GM18858 (cell line): ENCODE measurements at regions not wholly inside any gene's neighbourhood (a gene's known extent, or its start where the extent isn't known, plus 50 kb on each side); places are given as distances from the start of the nearest gene placed in this dataset.

Source experiments
- ATAC-seq: cut with Tn5 transposase; IDR thresholded peaks from one replicate; pipeline ENCODE4 v1.9.1; 2021; ENCODE audit not compliant: unreplicated experiment

- ATAC-seq = no peak
Measured at GRCh38 chr2:5950736-5951135, 258.6 kb downstream of the SOX11 start.

GRCh38 chr2:5951471-5951870 is 259.3 kb downstream of the SOX11 start:
- ATAC-seq = no peak

DNA sequence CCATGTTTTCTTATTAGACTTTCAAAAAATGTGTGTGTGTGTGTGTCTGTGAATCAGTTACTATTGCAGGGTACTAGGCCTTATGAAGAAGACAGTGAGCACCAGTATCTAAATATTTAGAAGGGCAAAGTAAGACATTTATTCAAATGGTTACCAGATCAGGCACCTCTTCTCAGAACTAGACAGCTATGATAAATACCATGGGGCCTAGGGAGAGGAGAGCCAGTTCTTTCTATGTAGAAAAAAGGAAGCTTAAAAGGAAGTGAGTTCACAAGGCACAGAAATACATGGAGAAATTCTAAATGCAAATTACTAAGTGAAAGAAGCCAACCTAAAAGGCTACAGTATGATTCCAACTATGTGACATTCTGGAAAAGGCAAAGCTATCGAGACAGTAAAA is 261.3 kb downstream of the SOX11 start:
- no peak for ATAC-seq

- ATAC-seq = no peak
Measured at GRCh38 chr2:5954509-5954908, 262.3 kb downstream of the SOX11 start.

GRCh38 chr2:5955921-5956320 is 263.7 kb downstream of the SOX11 start:
- no peak for ATAC-seq

- no peak for ATAC-seq
Measured at GRCh38 chr2:5959836-5960820, 267.9 kb downstream of the SOX11 start.

GRCh38 chr2:5967506-5967905 is 275.3 kb downstream of the SOX11 start:
- ATAC-seq = no peak

DNA sequence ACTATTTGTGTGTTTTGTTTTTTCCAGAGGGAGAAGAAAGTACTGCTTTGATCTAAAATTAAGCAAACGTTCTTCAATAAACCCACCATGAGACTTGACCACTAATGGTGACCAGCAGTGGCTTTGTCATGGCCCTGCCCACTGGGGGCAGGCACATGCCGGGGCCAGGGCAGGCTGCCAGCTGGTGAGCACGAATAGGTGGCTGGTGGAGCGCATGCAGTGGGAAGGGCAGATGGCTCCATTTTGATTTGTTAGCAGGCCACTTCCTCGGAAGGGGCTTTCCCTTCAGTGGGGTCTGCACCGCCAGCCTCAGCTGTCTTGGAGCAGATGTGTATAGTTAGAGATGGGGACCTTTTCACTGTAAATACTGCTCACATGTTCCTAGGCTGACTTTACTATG is 277.1 kb downstream of the SOX11 start:
- no peak for ATAC-seq

- ATAC-seq = no peak
Measured at GRCh38 chr2:5970347-5970746, 278.2 kb downstream of the SOX11 start.

DNA sequence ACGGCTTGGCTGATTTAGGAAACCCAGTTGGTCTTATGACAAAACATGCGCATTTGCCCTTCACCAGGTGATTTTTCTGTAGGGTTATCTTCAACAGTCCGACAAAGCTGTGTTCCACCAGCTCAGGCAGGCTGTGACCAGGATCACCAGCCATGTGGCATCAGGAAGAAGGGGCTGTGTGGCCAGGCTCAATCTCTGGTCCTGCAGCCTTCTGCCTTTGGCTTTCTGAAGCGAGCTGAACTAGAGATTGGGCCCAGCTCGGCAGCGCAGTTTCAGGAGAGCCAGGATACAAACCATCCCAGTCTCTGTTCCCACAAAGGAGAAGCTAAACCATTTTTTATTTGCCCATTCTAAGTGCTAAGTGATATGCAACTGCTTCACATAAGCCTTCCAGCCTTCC is 282.3 kb downstream of the SOX11 start:
- no peak for ATAC-seq

GRCh38 chr2:5975401-5975800 is 283.2 kb downstream of the SOX11 start:
- ATAC-seq = no peak

GRCh38 chr2:5976531-5977065 is 284.4 kb downstream of the SOX11 start:
- no peak for ATAC-seq

GRCh38 chr2:5977477-5977876 is 285.3 kb downstream of the SOX11 start:
- no peak for ATAC-seq

- no peak for ATAC-seq
Measured at GRCh38 chr2:5978131-5978751, 286.1 kb downstream of the SOX11 start.

DNA sequence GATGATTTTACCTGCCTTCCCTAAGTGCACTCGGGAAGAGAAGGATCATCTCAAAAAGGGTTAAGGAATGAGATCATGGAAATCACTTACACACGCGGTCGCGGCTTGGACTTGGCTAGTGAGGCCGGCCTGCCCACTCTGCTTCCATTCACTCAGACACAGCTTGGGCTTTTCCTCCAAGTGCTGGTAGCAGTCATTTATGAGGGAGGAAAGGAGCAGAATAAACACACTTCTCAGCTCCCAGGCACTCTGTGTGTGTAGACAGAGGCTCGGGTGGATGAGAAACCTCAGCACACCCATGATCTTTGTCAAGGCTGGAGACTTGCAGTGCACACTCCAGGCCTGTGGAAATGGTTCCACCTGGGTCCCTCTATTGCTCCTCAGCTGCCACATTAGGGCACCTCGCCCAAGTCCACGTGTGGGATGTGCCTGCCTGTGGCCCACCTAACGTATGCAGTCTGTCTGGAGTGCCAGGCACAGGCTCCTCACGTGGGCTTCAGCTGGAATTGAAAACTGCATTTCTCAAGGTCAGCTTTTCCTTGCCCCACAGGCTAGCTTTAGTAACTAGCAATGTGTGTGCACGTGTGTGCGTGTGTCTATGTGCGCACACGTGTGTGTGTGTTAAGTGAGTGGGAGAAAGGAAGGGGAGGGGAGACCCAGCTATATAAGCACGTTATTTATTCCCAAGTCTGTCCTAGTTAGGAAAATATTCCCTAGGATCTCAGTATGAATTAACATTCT is 288.4 kb downstream of the SOX11 start:
- ATAC-seq = no peak

GRCh38 chr2:5982193-5982902 is 290.2 kb downstream of the SOX11 start:
- no peak for ATAC-seq

DNA sequence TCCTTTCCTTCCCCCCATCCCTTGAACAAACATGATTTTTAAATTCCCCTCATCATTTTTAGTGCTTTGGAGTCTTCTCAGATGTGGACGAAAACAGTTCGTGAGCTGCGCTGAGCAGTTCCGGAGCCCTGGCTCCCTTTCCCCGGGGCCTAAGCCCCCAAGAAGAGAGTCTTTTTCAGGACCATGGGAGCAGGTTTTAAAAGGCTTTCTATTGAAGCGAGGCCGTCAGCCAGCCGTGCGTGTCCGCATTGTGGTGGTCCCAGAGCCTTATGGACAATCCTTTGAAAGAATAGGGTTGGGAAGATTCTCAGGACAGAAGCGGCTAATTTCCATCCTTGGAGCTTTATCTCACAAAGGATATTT is 290.7 kb downstream of the SOX11 start:
- no peak for ATAC-seq

- no peak for ATAC-seq
Measured at GRCh38 chr2:5983511-5984272, 291.5 kb downstream of the SOX11 start.

DNA sequence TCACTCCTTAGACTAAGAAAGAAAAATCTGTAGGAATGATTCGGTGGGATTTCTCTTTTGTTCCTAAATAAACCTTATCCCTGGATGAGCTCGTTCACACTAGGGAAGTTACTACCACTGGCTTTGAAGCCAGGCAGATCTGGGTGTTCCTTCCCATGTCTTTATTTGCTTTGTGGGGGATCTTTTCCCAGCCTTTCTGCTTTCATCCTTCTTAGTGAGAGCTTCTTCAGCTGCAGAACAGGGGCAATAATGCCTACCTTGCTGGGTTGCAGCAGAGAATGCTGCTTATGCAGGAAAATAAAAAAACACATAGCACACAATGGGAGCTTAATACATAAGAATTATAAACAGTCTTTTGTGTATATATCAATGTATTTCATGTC is 292.1 kb downstream of the SOX11 start:
- no peak for ATAC-seq

DNA sequence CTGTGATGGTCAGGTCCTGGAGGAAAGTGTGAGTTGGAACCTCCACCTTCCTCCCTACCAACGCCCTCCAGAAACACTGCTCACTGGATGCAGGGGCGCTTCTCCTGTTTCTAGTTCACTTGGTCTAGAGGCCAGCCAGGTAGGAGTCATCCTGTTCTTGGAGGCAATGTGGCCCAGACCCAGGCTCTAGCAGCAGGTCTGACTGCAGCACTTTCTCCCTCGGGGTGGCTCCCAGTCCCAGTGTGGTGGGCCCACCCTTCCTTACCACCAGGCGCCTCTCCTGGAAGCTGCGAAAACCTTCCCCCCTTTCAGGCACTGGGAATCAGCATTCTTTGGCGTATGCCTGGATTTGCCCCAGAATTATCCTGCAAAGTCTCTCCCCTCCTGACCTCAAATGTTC is 292.8 kb downstream of the SOX11 start:
- ATAC-seq = no peak
